ENCODE measurements at regions not wholly inside any gene's neighbourhood (a gene's known extent, or its start where the extent isn't known, plus 50 kb on each side); places are given as distances from the start of the nearest gene placed in this dataset.

- Histone ChIP-seq H3K4me3 (ENCODE audit: low read depth, low read length, poor library complexity, severe bottlenecking) (no peak overlapping the region), H3K27me3 (ENCODE audit: insufficient read depth, low read length) (peaks cover 6% of the 10 kb centered on the region; the same call in 1 of the 2 replicates)
- TF ChIP-seq, protein P1, sequence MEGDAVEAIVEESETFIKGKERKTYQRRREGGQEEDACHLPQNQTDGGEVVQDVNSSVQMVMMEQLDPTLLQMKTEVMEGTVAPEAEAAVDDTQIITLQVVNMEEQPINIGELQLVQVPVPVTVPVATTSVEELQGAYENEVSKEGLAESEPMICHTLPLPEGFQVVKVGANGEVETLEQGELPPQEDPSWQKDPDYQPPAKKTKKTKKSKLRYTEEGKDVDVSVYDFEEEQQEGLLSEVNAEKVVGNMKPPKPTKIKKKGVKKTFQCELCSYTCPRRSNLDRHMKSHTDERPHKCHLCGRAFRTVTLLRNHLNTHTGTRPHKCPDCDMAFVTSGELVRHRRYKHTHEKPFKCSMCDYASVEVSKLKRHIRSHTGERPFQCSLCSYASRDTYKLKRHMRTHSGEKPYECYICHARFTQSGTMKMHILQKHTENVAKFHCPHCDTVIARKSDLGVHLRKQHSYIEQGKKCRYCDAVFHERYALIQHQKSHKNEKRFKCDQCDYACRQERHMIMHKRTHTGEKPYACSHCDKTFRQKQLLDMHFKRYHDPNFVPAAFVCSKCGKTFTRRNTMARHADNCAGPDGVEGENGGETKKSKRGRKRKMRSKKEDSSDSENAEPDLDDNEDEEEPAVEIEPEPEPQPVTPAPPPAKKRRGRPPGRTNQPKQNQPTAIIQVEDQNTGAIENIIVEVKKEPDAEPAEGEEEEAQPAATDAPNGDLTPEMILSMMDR (IDR thresholded peaks at IDR 0.05; ENCODE audit: low read length): no peak
- no peak for TF ChIP-seq EZH2 (IDR thresholded peaks at IDR 0.05; ENCODE audit: borderline replicate concordance, low read length)
Measured at GRCh38 chr21:41674402-41674801, 92.5 kb downstream of the RIPK4 start.

DNA sequence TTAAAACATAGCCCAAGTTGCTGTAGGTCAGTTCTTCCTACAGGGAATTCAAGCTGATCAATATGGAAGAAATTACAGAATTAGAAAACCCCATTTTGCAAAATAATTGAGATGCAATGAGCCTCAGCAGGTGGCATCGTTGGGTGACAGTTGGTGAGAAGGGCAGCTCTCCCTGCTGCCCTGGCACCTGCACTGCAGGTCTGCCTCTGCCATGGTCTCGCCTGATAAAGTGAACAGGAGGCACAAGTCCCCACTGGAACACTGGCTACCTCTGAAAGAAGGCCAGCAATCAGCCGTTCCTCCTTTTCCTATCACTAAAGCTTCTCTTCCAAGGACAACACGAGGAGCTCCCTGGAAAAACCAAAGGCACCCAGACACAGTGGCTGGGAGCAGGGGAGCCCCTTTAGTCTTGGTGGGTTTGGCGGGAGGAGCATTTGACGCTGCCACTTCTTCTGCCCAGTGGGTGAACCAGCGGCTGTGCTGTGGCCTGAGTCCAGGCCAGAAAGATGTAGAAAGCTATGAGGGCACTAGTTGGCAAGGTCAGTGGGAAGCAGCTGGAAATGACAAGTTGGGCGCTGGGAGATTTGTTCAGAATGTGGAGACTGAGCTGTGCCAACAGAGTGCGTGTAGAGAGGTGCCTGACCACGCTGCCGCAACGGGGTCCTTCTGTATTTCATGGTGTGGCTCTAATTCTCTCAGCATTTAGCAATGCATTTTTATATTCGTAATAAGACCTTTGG, 93.1 kb downstream of the RIPK4 start:
- Histone ChIP-seq H4K20me1 (ENCODE audit: insufficient read depth, low read length) (no peaks in the 10 kb centered on the region), H2AFZ (ENCODE audit: low read length) (no peak overlapping the region), H3K27ac (ENCODE audit: low read depth, low read length, poor library complexity, severe bottlenecking) (no peak overlapping the region), H3K4me3 (ENCODE audit: low read depth, low read length, poor library complexity, severe bottlenecking) (no peak overlapping the region), H3K9ac (ENCODE audit: low read length) (no peak overlapping the region), H3F3A (ENCODE audit: insufficient read depth, low read length) (no peaks in the 10 kb centered on the region), H3K9me3 (ENCODE audit: low read length) (no peaks in the 10 kb centered on the region), H3K36me3 (ENCODE audit: insufficient read depth, low read length) (no peaks in the 10 kb centered on the region), H3K9me2 (ENCODE audit: low read depth, low read length) (no peaks in the 10 kb centered on the region), H3K27me3 (ENCODE audit: insufficient read depth, low read length) (no peaks in the 10 kb centered on the region; the same call in 1 of the 2 replicates), H3K4me1 (ENCODE audit: insufficient read depth, low read length, severe bottlenecking) (no peaks in the 10 kb centered on the region), H3K4me2 (ENCODE audit: low read length) (no peak overlapping the region), H3K79me2 (ENCODE audit: insufficient read depth, low read length) (no peaks in the 10 kb centered on the region)
- TF ChIP-seq, protein P1 (IDR thresholded peaks at IDR 0.05; ENCODE audit: low read length): no peak
- TF ChIP-seq EZH2 (IDR thresholded peaks at IDR 0.05; ENCODE audit: borderline replicate concordance, low read length): no peak

More at GRCh38 chr21:41674402-41674801, 92.5 kb downstream of the RIPK4 start:
- Histone ChIP-seq H3K27ac (ENCODE audit: low read depth, low read length, poor library complexity, severe bottlenecking) (no peak overlapping the region), H3K9me3 (ENCODE audit: low read length) (no peaks in the 10 kb centered on the region), H4K20me1 (ENCODE audit: insufficient read depth, low read length) (no peaks in the 10 kb centered on the region), H3K79me2 (ENCODE audit: insufficient read depth, low read length) (no peaks in the 10 kb centered on the region), H2AFZ (ENCODE audit: low read length) (no peak overlapping the region), H3K9ac (ENCODE audit: low read length) (no peak overlapping the region), H3K9me2 (ENCODE audit: low read depth, low read length) (no peaks in the 10 kb centered on the region), H3K4me2 (ENCODE audit: low read length) (no peak overlapping the region), H3K36me3 (ENCODE audit: insufficient read depth, low read length) (no peaks in the 10 kb centered on the region), H3F3A (ENCODE audit: insufficient read depth, low read length) (no peaks in the 10 kb centered on the region), H3K4me1 (ENCODE audit: insufficient read depth, low read length, severe bottlenecking) (no peaks in the 10 kb centered on the region)

GRCh38 chr21:41673071-41673470, 93.8 kb downstream of the RIPK4 start:
- Histone ChIP-seq H3K27ac (ENCODE audit: low read depth, low read length, poor library complexity, severe bottlenecking) (no peak overlapping the region), H4K20me1 (ENCODE audit: insufficient read depth, low read length) (no peaks in the 10 kb centered on the region), H3K36me3 (ENCODE audit: insufficient read depth, low read length) (no peaks in the 10 kb centered on the region), H3K9me3 (ENCODE audit: low read length) (no peaks in the 10 kb centered on the region), H3K4me3 (ENCODE audit: low read depth, low read length, poor library complexity, severe bottlenecking) (no peak overlapping the region), H3K4me2 (ENCODE audit: low read length) (no peak overlapping the region), H2AFZ (ENCODE audit: low read length) (no peak overlapping the region), H3F3A (ENCODE audit: insufficient read depth, low read length) (no peaks in the 10 kb centered on the region), H3K4me1 (ENCODE audit: insufficient read depth, low read length, severe bottlenecking) (no peaks in the 10 kb centered on the region), H3K9me2 (ENCODE audit: low read depth, low read length) (no peaks in the 10 kb centered on the region), H3K27me3 (ENCODE audit: insufficient read depth, low read length) (no peaks in the 10 kb centered on the region; the same call in 1 of the 2 replicates), H3K79me2 (ENCODE audit: insufficient read depth, low read length) (no peaks in the 10 kb centered on the region), H3K9ac (ENCODE audit: low read length) (no peak overlapping the region)
- TF ChIP-seq EZH2 (IDR thresholded peaks at IDR 0.05; ENCODE audit: borderline replicate concordance, low read length): no peak
- TF ChIP-seq, protein P1 (IDR thresholded peaks at IDR 0.05; ENCODE audit: low read length): no peak

Data from OCI-LY1 (cell line).